DND-41 (cell line): ENCODE measurements at regions not wholly inside any gene's neighbourhood (a gene's known extent, or its start where the extent isn't known, plus 50 kb on each side); places are given as distances from the start of the nearest gene placed in this dataset.

Experiments
- EZH2 ChIP-seq: IDR thresholded peaks from 3 replicates; pipeline ENCODE4 v1.6.1; 2012; ENCODE audit warnings: borderline replicate concordance, low read depth, mild to moderate bottlenecking, moderate library complexity, low read length, inconsistent platforms; ENCODE audit not compliant: severe bottlenecking
- TF ChIP-seq, protein P1 (sequence below): IDR thresholded peaks from 2 replicates; pipeline ENCODE4 v1.5.1; 2012; ENCODE audit warnings: borderline replicate concordance, low read length, moderate library complexity, mild to moderate bottlenecking; ENCODE audit not compliant: poor library complexity, severe bottlenecking; ENCODE audit errors: extremely low read depth

DNA sequence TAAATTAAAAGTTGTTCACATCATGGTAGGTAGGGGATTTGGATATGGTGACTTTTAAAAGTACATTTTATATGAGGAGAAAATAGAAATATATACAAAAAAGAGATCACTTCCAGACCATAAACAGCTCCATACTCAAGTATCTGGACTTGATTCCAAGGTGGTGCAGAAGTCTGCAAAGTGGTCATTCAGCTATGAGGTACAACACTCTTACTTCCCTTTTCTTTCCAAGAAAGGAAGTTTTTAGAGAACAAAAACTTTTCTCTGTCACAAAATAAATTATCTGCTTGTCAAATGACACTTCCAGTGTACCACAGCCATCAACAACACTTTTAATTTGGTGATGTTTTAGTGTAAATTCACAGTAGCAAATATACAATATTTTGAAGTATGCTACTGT is 1013.5 kb downstream of the GATA3 start:
- TF ChIP-seq, protein P1, sequence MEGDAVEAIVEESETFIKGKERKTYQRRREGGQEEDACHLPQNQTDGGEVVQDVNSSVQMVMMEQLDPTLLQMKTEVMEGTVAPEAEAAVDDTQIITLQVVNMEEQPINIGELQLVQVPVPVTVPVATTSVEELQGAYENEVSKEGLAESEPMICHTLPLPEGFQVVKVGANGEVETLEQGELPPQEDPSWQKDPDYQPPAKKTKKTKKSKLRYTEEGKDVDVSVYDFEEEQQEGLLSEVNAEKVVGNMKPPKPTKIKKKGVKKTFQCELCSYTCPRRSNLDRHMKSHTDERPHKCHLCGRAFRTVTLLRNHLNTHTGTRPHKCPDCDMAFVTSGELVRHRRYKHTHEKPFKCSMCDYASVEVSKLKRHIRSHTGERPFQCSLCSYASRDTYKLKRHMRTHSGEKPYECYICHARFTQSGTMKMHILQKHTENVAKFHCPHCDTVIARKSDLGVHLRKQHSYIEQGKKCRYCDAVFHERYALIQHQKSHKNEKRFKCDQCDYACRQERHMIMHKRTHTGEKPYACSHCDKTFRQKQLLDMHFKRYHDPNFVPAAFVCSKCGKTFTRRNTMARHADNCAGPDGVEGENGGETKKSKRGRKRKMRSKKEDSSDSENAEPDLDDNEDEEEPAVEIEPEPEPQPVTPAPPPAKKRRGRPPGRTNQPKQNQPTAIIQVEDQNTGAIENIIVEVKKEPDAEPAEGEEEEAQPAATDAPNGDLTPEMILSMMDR: no peak
- TF ChIP-seq EZH2: no peak
